ENCODE measurements at regions not wholly inside any gene's neighbourhood (a gene's known extent, or its start where the extent isn't known, plus 50 kb on each side); places are given as distances from the start of the nearest gene placed in this dataset.
"Not testable (repeated sequence)": the region's sequence is repeated elsewhere in the genome, so short reads cannot be mapped to it uniquely, and the experiment has no call there.

- Histone ChIP-seq H3K36me3 (replicated peaks; ENCODE audit: insufficient read depth, low read depth) (no peaks in the 10 kb centered on the region), H3K79me2 (no peaks in the 10 kb centered on the region), H3K4me2 (no peak overlapping the region), H3K27me3 (no peaks in the 10 kb centered on the region), H3K4me3 (no peak overlapping the region), H3K27ac (no peak overlapping the region), H2AFZ (no peak overlapping the region), H4K20me1 (ENCODE audit: insufficient read depth, poor library complexity, severe bottlenecking) (no peaks in the 10 kb centered on the region), H3K4me1 (ENCODE audit: insufficient read depth) (peaks cover 4% of the 10 kb centered on the region), H3K9me3 (ENCODE audit: low read depth) (no peaks in the 10 kb centered on the region), H3K9me2 (replicated peaks; ENCODE audit: insufficient read depth) (no peaks in the 10 kb centered on the region)
- 94% methylated on average over 1 of the region's 1 CpG for WGBS (ENCODE audit: low lambda C conversion rate, missing lambda C conversion rate)
- TF ChIP-seq CTCF (IDR thresholded peaks at IDR 0.05; ENCODE audit: poor library complexity) (no peak), EZH2 (IDR thresholded peaks at IDR 0.05; ENCODE audit: borderline replicate concordance) (no peak)
- no peak for DNase-seq (ENCODE audit: low spot score)
Measured at GRCh38 chr1:70583522-70583921, 172.5 kb downstream of the CTH start.

GRCh38 chr1:70586046-70586445 is 175.0 kb downstream of the CTH start:
- Histone ChIP-seq H4K20me1 (ENCODE audit: insufficient read depth, poor library complexity, severe bottlenecking) (no peaks in the 10 kb centered on the region), H3K9me3 (ENCODE audit: low read depth) (no peaks in the 10 kb centered on the region), H3K4me3 (no peak overlapping the region), H3K9me2 (replicated peaks; ENCODE audit: insufficient read depth) (no peaks in the 10 kb centered on the region), H3K27me3 (no peaks in the 10 kb centered on the region), H3K27ac (no peak overlapping the region), H3K36me3 (replicated peaks; ENCODE audit: insufficient read depth, low read depth) (no peaks in the 10 kb centered on the region), H3K4me1 (ENCODE audit: insufficient read depth) (peaks cover 6% of the 10 kb centered on the region), H2AFZ (no peak overlapping the region), H3K79me2 (no peaks in the 10 kb centered on the region), H3K4me2 (no peak overlapping the region)
- 75% methylated on average over 1 of the region's 1 CpG for WGBS (ENCODE audit: low lambda C conversion rate, missing lambda C conversion rate)
- no peak for DNase-seq (ENCODE audit: low spot score)
- no peak for TF ChIP-seq CTCF (IDR thresholded peaks at IDR 0.05; ENCODE audit: poor library complexity)
- TF ChIP-seq EZH2phosphoT487 (IDR thresholded peaks at IDR 0.05; ENCODE audit: low read depth, severe bottlenecking, unreplicated experiment): no peak

GRCh38 chr1:70587872-70588366 is 176.9 kb downstream of the CTH start:
- H3K4me3 ChIP-seq: no peak overlapping the region
- peaks cover 6% of the 10 kb centered on the region for H3K4me1 ChIP-seq (ENCODE audit: insufficient read depth)
- no peak overlapping the region for H3K27ac ChIP-seq
- TF ChIP-seq EZH2phosphoT487 (IDR thresholded peaks at IDR 0.05; ENCODE audit: low read depth, severe bottlenecking, unreplicated experiment) (no peak), CTCF (IDR thresholded peaks at IDR 0.05; ENCODE audit: poor library complexity) (no peak), EZH2 (IDR thresholded peaks at IDR 0.05; ENCODE audit: borderline replicate concordance) (no peak)
- 50% methylated on average over 3 of the region's 3 CpGs for WGBS (ENCODE audit: low lambda C conversion rate, missing lambda C conversion rate)
- no peak overlapping the region for H3K4me2 ChIP-seq
- no peaks in the 10 kb centered on the region for H3K9me3 ChIP-seq (ENCODE audit: low read depth)
- no peaks in the 10 kb centered on the region for H3K36me3 ChIP-seq (replicated peaks; ENCODE audit: insufficient read depth, low read depth)
- no peaks in the 10 kb centered on the region for H4K20me1 ChIP-seq (ENCODE audit: insufficient read depth, poor library complexity, severe bottlenecking)
- no peaks in the 10 kb centered on the region for H3K27me3 ChIP-seq
- H2AFZ ChIP-seq: no peak overlapping the region
- no peaks in the 10 kb centered on the region for H3K79me2 ChIP-seq
- peak; percentile 22 for DNase-seq (ENCODE audit: low spot score)
- no peaks in the 10 kb centered on the region for H3K9me2 ChIP-seq (replicated peaks; ENCODE audit: insufficient read depth)

GRCh38 chr1:70593551-70593950 is 182.5 kb downstream of the CTH start:
- not testable (repeated sequence) for H3K4me3 ChIP-seq; H3K27ac ChIP-seq; DNase-seq (ENCODE audit: low spot score); H3K79me2 ChIP-seq; H3K9me3 ChIP-seq (ENCODE audit: low read depth); H3K27me3 ChIP-seq; H4K20me1 ChIP-seq (ENCODE audit: insufficient read depth, poor library complexity, severe bottlenecking); H3K9me2 ChIP-seq (replicated peaks; ENCODE audit: insufficient read depth); H3K36me3 ChIP-seq (replicated peaks; ENCODE audit: insufficient read depth, low read depth); H2AFZ ChIP-seq; H3K4me1 ChIP-seq (ENCODE audit: insufficient read depth); H3K4me2 ChIP-seq
- WGBS (ENCODE audit: low lambda C conversion rate, missing lambda C conversion rate): 54% methylated on average over 3 of the region's 3 CpGs
